Fibroblast of gingiva (primary cell): ENCODE measurements at regions not wholly inside any gene's neighbourhood (a gene's known extent, or its start where the extent isn't known, plus 50 kb on each side); places are given as distances from the start of the nearest gene placed in this dataset.
A peak's percentile ranks its signal among the peaks of the same experiment; 100 is the strongest.

Experiments
- DNase-seq: peaks from one replicate; pipeline ENCODE4 v3.0.0-alpha.2; 2011; ENCODE audit warnings: low read depth

GRCh38 chr16:55225972-55226542 lies 97.9 kb upstream of the IRX6 start:
- no peak for DNase-seq

GRCh38 chr16:55232822-55233221 lies 91.2 kb upstream of the IRX6 start:
- DNase-seq: no peak

- DNase-seq: no peak
Measured at GRCh38 chr16:55233464-55233863, 90.5 kb upstream of the IRX6 start.

GRCh38 chr16:55236655-55237054 lies 87.3 kb upstream of the IRX6 start:
- DNase-seq: no peak

- DNase-seq: no peak
Measured at GRCh38 chr16:55239723-55240122, 84.3 kb upstream of the IRX6 start.

GRCh38 chr16:55240888-55241287 lies 83.1 kb upstream of the IRX6 start:
- no peak for DNase-seq

- DNase-seq: no peak
Measured at GRCh38 chr16:55242667-55243066, 81.3 kb upstream of the IRX6 start.

GRCh38 chr16:55248058-55248457 lies 75.9 kb upstream of the IRX6 start:
- no peak for DNase-seq

GRCh38 chr16:55248494-55248893 lies 75.5 kb upstream of the IRX6 start:
- no peak for DNase-seq

GRCh38 chr16:55249361-55249760 lies 74.6 kb upstream of the IRX6 start:
- no peak for DNase-seq

- no peak for DNase-seq
Measured at GRCh38 chr16:55249936-55250335, 74.1 kb upstream of the IRX6 start.

GRCh38 chr16:55250701-55251100 lies 73.3 kb upstream of the IRX6 start:
- DNase-seq: peak; percentile 85

GRCh38 chr16:55251151-55251550 lies 72.9 kb upstream of the IRX6 start:
- DNase-seq: no peak

GRCh38 chr16:55252577-55252976 lies 71.4 kb upstream of the IRX6 start:
- no peak for DNase-seq

- no peak for DNase-seq
Measured at GRCh38 chr16:55253987-55254386, 70.0 kb upstream of the IRX6 start.

- DNase-seq: no peak
Measured at GRCh38 chr16:55255733-55256282, 68.2 kb upstream of the IRX6 start.

GRCh38 chr16:55256412-55257016 lies 67.5 kb upstream of the IRX6 start:
- DNase-seq: no peak

- peak; percentile 68 for DNase-seq
Measured at GRCh38 chr16:55257966-55258613, 65.9 kb upstream of the IRX6 start.

GRCh38 chr16:55261301-55261700 lies 62.7 kb upstream of the IRX6 start:
- no peak for DNase-seq

- DNase-seq: peak; percentile 77
Measured at GRCh38 chr16:55263271-55264250, 60.4 kb upstream of the IRX6 start.

- peak; percentile 99 for DNase-seq
Measured at GRCh38 chr16:55264949-55265348, 59.1 kb upstream of the IRX6 start.

- DNase-seq: no peak
Measured at GRCh38 chr16:55265926-55266325, 58.1 kb upstream of the IRX6 start.
